ENCODE measurements at regions not wholly inside any gene's neighbourhood (a gene's known extent, or its start where the extent isn't known, plus 50 kb on each side); places are given as distances from the start of the nearest gene placed in this dataset.
"Not testable (repeated sequence)": the region's sequence is repeated elsewhere in the genome, so short reads cannot be mapped to it uniquely, and the experiment has no call there.

GRCh38 chr11:16542353-16542752, 186.0 kb upstream of the SOX6 start:
- no peak for DNase-seq

GRCh38 chr11:16536513-16536912, 180.2 kb upstream of the SOX6 start:
- no peak for DNase-seq

DNA sequence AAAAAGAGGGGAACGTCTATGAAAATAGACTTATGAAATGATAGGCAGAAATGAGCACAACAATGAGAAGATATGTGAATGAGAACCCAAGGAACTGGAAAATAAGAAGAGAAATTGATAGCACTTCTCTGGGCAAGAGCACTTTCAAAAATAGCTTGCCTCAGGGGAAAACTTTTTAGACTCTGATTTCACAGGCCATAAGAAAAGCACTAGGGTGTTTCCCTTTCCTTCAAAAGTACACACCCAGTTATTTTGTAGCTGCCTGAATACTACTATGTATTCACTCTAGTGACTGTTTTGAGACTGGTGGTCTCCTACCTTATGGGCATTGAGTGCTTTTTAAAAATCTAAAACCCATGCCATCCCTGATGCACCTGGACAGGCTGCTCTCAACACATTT, 172.3 kb upstream of the SOX6 start:
- DNase-seq, result no peak

- no peak for DNase-seq
Observed at GRCh38 chr11:16527525-16528246, 171.3 kb upstream of the SOX6 start.

- DNase-seq, result no peak
Observed at GRCh38 chr11:16526947-16527346, 170.6 kb upstream of the SOX6 start.

- DNase-seq, result not testable (repeated sequence)
Observed at GRCh38 chr11:16520713-16521112, 164.4 kb upstream of the SOX6 start.

DNA sequence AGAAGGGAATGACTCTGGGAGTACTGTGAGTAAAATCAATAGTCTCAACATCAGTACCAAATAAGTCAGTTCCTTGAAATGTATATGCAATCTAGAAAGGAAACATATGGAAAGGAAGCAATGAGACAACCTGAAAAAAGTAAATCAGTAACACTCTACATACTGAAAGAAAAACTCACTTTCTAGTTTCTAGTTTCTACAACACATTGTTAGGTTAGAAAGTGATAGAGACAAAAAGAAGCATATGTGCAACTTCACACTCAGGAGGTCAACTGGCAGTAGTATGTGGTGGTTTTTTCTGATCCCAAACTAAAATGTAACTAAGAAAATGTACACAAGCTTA, 156.5 kb upstream of the SOX6 start:
- no peak for DNase-seq

DNA sequence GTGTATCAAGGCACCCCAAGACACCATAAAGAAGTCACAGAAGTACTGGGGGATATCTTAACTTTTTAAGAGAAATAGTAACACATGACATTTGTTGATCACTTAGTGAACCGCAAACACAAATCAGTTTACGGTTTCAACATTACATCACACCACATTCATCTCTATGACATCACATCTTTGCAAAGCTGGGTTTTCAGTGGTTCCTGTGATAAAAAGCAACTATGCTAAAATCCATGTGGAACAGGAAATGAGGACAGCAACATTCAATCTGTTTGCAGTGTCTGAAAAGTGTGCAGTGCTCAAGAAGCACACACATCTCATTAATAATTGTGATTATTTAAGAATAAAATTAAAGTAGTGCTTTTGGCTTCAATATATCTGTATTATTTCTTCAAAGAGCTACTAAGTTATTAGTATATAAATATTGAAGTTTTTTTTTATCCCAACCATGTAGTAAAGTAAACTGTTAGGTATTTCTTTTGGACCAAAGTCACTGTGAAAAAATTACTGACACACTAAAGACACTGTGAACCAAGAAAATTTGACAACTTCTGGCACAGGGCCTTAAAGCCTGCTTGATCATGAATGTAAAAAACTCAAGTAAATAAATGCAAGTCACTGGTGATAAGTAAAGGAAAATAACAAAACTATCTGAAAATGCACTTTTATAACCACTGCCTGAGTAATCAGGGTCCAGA, 156.0 kb upstream of the SOX6 start:
- DNase-seq, result no peak

DNA sequence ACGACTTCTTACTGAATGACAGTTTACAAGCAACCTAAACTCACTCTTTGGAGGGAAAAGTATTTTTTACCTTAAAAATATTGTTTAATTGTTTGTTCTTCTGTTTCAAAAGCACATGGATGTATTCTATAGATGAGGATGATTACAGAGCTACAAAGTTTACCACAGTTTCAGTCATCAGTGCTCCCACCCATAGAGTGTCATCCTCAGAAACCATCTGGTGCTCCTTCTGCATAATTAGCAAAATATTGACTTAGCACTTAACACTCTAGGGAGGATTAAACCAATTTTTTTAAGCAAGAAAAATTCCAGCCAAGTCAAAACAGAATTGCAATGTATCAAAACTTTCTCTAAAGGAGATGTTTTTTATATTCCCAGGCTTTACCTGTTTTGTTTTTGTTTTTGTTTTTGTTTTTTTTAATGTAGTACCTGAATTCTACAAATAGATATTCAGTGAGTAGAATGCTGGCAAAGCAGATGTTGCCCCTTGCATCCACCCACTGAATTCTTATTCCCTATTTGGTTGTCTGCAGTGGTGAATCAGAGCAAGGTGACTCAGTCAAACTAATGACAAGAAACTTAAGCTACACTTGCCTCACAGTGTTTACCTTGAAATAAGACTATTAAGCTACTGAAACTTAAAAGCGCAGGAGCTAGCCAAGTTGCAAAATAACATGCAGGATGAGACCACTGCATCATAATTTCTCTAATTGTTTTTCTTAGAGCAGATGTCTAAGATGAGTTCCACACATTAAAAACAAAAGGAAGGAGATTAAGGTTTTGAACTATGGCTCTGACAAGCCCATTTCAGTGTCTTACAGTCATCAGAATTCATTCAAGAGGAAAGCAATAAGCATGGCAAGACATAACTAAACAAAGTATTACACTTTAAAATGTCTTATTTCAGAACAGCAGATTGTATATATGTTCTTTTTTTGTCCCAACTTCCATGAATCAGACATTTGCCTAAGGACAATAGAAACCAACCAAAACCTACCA, 155.1 kb upstream of the SOX6 start:
- no peak for DNase-seq

DNA sequence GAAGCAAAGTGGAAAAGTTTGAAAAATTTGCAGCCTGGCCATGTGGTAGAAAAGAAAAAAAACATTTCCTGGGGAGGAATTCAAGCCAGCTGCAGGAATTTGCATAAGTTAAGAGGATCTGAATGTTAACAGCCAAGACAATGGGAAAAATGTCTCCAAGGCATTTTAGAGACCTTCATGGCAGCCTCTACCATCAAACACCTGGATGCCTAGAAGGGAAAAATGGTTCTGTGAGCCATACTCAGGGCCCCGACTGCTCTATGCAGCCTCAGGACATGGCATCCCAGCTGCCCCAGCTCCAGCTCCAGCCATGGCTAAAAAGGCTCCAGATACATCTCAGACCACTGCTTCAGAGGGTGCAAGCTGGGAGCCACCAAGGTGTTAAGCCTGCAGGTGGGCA, 149.1 kb upstream of the SOX6 start:
- DNase-seq, result no peak

DNA sequence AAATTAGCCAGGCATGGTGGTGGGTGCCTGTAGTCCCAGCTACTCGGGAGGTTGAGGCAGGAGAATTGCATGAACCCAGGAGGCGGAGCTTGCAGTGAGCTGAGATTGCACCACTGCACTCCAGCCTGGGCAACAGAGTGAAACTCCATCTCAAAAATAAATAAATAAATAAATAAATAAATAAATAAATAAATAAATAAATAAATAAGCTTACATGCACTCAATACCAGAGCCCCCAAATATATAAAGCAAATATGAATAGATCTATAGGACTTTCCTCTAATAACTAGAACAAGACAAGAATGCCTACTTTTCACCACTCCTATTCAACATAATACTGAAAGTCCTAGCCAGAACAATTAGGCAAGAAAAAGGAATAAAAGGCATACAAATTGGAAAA, 147.5 kb upstream of the SOX6 start:
- DNase-seq, result not testable (repeated sequence)

DNA sequence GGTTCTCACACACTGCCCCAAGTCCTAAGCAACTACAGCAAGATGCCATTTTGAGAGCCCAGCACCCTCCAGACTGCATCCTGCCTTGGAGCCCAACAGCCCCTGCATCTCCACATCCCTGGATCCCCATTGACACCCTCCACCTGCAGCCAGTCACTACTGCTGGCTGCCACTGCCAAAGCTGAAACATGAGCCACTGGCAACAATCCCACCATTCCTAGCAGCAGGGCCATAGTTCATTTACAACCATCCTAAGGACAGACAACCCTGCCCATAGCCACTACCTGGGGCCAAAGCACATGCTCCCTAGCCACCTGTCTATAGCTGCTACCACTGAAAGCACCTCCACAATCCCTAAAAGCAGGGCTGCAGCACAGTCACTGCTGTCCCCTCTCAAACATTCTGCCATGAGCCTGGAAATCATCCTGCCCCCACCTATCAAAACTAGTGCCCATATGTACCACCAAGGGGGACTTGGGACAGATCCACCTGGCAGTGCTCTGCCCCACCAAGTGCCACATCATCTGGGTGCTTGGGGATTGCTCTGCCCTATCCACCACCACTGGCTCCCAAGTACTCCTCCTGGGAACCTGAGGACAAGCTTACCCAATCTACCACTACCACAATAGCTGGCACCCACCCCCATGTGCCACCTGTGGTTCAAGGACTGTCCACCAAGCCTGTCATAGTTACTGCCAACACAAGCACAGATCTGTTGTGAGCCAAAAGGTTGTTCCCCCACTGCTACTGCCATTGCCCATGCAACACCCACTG, 138.8 kb upstream of the SOX6 start:
- DNase-seq, result no peak

DNA sequence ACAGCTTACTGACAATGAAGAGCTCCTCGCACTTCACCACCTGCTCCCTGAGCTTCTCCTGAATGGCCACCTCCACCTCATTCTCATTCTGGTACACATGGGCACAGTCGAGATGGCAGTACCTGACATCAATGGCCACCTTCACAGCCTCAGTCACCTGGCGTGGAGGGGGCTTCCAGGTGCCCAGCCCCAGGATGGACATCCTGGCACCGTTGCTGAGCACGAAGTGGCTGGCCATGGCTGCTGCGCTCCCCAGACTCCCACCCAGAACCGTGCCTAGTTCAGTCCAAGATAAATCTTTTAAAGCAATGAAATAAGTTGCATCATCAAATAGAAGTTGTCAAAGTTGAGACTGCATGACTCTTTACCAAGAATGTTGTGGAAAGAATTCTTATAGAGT, 128.1 kb upstream of the SOX6 start:
- DNase-seq, result no peak

DNA sequence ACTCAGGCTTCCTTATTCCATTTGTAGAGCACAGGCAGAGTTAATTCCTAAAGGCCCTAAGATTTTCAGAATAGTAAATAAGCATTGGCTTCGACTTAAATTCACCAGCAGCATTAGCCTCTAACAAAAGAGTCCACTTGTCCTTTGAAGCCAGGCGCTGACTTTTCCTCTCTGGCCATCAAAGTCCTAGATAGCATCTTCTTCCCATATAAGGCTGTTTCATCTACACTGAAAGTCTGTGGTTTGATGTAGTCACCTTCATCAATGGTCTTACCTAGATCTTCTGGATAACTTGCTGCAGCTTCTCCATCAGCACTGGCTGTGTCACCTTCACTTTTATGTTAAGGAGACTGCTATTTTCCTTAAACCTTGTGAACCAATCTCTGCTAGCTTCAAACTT, 118.3 kb upstream of the SOX6 start:
- no peak for DNase-seq

- DNase-seq, result no peak
Observed at GRCh38 chr11:16469968-16470367, 113.6 kb upstream of the SOX6 start.

DNA sequence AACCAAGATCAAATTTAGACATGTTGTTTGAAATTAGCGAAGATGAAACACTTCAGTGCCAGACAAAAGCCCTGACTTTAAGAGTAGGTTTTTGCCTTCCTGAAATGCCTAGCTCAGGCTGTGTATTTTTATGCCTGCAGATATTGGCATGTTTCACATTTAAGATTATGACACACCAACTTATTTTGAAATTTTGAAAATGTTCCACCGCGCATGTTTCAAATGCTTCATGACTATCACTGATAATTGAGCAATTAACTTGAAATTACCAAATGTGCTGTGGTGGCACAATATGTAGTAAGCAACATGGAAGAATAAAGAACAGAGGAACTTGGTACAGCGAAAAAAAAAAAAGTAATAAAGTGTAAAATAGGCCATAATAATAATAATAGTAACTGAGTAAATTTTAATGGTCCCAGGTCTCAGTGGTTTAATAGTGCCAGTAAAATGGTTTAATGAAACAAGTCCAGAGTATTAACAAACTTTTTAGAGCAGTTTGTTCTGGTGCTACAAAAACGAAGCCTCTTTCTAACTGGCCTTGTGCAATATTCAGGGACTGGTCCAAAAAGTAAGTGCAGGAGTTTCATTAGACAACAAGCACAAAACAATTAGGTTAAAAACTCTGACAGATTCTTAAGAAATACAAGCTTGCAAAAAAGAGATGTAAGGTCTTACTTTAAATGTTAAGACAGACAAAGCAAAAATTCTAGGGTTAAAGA, 112.5 kb upstream of the SOX6 start:
- no peak for DNase-seq

GRCh38 chr11:16460508-16460907, 104.2 kb upstream of the SOX6 start:
- no peak for DNase-seq

DNA sequence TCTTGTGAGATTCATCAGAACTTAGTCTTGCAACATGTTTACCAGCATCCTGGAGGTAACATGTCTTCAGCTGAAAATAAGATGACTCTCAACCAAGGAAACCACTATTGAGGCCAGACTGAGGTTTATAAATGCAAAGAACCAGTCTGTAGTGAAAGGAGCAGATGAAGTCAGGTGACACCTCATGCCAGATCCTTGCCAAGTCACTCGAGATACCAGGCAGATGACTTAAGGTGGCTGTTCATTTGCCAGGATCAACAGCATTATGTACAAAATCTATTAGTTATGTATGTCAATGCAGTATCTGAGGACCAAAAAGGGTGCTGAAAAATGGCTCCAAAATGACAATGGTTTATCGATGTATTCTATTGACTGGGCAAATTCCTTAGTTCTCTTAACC, 100.0 kb upstream of the SOX6 start:
- no peak for DNase-seq

DNA sequence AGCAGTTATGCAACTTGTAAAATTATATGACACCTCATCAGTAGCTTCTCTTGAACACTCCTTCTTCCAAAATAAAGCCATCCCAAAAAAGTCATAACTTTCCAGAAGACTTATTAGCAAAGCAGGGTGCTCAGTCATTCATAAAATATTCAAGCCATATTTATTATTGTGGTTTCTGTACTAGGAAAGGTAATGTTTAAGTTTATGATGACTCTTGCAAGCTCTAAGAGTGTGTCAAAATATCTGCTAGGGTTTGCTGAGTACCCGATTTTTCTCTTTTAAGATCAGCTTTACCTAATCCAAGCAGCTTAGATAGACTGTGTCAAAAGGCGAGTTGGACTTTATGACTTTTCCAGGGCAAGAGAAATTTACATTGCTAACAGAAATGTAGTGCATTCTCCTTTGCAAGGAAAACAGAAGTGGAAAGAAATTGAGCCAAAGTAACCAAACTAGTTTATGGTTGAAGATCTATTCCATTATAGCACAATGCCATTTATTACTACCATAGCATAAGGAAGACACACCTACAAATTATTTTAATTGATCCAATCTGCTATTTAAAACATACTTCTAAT, 98.0 kb upstream of the SOX6 start:
- no peak for DNase-seq

DNA sequence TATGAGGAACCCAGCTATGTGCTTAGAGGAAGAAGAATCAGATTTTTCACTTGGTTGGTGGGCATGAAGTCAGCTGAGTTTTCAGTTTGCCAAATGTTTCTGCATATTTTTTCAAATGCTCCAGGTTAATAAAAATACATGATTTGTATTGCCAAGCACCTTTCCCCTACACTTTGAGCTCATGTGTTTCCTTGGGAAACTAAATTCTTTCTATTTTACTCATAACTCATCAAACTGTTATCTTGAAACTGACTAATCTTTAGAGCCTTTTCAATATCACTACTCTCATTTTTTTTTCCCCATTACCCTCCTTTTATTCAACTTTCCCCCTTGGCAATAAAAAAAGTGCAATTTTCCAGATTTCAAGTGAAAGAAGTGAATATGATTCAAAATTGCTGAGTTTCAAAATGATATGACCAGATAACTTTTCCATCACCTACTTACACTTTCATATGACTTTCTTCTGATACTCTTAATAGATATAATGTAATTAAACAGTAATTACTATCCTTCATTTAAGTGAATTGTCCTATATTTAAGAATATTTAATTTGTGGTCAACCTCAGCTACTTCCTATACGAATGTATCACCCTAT, 91.9 kb upstream of the SOX6 start:
- DNase-seq, result no peak
